GM19025 (cell line): ENCODE measurements at regions not wholly inside any gene's neighbourhood (a gene's known extent, or its start where the extent isn't known, plus 50 kb on each side); places are given as distances from the start of the nearest gene placed in this dataset.

Source experiments
- ATAC-seq: cut with Tn5 transposase; IDR thresholded peaks from one replicate; pipeline ENCODE4 v1.9.1; 2021; ENCODE audit warnings: mild to moderate bottlenecking, low read depth, moderate library complexity; ENCODE audit not compliant: unreplicated experiment

DNA sequence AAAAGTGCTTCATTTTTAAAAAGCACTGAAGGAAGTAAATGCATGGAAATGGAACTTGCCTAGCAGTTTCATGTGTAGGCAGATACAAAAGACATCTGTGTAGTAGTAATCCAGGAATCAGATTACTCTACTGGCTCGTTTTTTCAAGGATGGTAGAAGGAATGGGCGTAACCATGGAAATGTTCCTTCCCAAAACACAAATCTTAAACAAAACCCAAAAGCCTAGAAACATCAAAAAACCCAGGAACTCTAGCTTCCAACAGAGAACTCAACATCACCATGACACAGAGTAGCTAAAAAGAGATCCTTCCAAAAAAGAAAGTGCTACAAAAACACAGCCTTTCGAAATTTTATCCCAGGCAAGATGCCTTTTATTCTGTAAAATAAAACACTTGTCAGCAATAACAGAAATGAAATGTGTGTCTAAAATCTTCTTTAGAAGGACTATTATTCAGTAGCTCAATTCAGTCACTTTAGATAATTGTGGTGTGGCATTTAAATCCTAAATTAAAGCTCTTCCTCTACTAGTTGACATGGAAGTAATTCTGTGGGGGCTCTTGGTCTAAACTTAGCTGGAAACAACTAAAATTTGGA lies 81.7 kb downstream of the FAM217A start:
- no peak for ATAC-seq

DNA sequence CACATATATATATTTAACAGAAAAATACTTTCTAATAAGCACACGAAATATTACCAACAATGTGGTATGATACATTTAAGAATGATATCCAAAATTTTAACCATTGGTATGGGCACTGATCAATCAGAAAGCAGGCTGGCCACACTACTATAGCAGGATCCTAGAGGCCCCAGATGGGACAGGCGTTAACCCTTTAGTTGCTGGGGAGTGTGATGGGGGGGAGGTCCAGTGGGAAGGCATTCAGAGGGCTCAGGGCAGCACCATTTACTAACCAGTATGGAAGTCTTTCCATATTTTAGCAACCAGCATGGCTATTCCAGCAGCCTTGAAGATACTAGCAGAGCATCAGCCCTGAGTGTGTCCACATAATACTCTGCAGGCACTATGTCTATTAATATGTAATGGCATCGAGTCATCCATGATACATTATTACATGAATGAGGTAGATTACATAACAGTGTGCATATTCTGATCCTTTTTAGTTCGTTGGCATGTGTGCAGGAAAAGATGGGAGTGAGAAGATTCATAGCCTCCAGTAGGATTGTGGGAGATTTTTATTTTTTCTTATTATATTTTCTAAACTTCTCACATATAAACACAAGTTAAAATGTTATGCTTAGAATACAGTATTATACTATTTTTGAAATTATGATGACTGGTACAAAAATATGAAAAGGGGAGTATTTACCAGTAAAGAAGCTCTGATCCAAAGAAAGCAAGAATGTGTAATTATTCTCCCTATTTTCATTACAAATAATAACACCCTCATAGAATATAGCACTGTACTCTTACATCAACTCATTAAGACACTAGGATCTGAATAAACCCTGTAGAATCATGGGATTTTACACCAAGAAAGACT lies 78.9 kb downstream of the FAM217A start:
- ATAC-seq = no peak

DNA sequence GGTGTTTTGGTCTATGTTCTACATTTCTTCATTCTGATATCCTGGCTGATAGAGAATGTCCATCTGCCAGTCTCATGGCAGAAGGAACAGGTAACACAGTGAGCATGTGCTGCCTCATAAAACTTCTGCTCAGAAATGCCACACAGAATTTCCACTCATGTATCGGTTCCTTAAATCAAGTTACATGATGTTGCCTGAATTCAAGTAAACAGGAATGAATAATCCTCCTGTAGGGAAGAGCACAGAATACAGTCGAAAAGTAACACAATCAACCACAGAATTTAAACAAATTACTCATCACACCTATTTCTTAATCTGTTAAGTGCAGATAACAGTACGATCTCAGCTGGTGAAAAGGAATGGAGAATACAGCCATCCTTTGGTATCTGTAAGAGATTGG lies 74.7 kb downstream of the FAM217A start:
- no peak for ATAC-seq

DNA sequence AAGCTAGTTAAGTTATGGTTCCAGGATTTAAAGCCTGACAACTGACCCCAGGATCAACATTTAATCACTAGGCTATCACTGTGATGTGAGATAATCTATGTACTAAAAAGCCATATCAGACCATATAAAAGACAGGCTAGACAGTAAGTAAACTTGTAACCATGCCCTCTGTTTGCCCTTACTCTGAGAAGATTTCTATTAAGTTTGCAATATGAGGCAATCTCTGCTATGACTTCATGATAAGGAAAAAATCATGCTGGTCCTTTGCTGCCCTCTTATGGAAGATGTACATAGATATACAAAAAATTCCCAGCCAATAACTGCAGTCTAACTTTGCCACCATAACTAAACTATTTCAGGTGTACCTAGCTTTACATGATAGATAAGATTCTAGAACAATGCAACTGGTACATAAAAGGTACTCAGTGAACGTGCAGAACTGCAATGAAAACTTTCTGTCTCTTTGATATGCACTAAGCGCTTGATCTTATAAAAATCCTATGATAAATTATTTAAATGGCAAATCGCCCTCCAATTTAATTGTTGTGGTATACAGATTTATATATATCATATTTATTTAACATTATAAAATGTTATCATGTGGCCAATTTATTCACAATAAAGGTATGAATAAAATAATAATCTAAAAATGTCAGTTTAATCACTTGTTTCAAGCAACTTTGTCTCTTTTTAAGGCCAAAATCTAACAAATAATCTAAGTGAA lies 70.5 kb downstream of the FAM217A start:
- no peak for ATAC-seq

DNA sequence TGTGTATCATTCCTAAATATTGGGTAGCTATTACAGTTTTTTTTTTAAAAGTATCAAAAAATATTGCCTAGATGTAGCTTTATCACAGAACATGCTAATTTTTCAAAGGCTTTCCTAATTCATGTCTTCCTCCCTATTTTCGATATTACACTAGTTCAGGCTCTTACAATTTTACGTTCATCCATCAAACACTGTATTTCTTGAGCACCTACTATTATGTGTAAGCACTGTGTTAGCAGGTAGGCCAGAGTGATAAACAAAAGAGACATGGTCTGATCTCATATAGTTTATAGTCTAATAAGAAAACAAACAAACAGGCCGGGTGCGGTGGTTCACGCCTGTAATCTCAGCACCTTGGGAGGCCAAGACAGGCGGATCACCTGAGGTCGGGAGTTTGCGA lies 69.5 kb downstream of the FAM217A start:
- ATAC-seq = no peak

DNA sequence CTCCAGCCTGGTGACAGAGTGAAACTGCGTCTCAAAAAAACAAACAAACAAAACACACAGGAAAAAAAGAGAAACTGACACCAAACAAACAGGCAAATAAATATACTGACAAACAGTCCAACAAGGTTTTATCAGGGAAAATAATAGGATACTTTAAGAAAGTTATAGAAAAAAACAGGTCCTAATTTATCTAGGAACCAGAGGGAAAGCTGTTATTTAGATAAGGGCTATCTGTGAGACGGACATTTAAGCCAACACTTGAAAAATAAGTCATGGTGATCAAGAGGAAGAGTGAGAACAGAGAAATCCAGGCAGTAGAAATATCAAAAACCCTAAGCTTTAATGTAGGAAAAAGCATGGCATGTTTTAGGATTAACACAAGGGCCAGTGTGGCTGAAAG lies 68.9 kb downstream of the FAM217A start:
- no peak for ATAC-seq

DNA sequence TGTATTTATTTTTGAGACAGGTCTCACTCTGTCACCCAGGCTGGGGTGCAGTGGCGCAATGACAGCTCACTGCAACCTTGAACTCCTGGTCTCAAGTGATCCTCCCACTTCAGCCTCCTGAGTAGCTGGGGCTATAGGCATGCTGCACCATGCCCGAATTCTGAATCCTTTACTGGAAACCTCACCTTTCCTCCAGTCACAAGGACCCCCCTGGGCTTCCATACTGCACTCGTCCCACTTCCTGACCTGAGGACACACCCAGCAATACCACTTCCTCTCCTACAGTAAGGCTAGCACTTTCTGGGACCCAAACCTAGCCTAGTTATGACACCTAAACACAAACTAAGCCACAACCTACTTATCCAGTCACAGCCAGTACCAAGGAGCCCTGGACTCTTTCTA lies 68.2 kb downstream of the FAM217A start:
- no peak for ATAC-seq

DNA sequence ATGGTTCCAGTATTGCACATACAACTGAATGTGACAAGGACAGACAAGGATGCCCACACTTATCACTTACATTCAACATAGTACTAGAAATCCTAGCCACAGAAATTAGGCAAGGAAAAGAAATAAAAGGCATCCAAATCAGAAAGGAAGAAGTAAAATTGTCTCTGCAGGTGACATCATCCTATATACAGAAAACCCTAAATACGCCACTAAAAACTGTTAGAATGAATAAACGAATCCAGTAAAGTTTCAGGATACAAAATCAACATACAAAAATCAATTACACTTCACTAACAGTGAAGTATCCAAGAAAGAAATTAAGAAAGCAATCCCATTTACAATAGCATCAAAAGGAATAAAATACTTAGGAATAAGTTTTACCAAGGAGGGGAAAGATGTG lies 66.1 kb downstream of the FAM217A start:
- no peak for ATAC-seq

DNA sequence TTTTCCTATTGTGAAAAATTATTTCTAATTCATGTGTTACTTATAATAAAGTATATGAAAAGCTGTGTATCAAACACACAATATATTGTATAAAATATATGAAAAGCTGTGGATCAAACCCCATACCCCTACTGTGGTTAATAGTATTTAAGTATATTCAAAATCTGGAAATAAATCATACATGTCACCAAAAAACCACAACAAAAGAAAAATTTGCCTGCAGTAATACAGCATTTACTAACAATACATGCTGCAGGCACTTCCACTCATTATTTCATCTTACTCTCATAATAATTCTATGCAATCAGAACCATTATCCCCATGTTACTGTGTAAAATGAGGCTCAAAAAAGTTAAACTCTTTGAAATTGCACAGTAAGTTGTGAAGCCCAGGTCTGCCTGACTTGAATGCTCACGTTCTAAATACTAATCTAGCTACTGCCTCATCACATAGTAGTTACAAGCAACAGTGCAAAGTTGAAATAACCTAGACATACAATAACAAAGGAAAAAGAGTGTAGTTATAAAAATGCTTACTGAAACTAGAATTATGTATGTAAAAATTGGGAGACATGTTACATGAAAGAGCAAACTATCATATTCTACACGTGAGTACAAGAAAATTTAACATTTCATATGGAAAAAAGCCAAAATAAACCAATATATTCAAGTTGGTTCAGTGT lies 61.7 kb downstream of the FAM217A start:
- ATAC-seq = no peak

DNA sequence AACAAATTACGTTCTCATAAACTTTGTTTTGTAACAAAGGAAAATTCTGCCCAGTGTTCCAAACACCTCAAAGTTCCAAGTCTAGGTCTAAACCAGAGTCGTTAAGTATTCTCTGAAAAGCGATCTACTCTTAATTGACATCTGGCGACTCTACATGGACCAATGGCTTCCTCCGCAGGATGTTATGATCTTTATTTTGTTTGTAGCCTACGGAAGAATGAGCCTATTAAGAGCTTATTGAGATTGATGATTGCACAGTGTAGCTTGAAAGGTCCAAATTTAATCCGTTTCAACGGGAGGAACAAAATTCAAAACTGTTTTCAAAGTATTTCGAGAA lies 61.1 kb downstream of the FAM217A start:
- ATAC-seq = no peak

DNA sequence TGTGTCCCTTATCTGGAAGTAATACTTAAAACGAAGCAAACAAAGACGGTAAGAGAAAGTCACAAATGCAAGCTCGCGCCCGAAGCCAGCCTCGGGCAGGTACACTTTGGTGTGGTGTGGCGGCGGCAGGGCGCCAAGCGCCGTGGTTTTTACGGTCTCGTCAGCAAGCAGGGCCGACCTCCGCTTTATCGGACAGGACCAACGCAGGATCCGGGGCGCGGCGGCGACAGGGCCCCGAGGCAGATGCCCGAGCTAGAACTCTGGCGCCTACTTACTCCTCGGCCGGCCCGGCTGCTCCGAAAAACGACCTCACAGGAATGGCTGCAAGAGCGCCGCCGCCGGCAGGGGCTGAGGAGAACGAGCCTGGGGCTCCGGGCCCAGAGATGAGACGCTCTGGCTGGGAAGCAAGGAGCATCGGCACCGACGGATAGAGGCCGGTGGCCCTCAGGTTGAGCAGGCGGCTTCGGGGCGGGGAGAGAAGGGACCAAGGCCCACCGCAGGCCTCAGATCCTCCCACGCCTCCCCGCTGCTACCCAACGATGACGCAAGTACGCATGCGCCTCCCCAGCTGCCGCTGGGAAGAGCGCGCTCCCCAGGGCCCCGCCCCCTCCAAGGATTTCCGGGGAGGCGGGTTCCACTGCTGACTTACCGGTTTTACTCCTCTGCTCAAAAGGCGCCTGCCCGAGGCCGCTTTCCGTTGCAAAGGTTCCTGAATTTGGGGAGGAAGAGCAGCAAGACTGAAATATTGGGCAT lies 60.6 kb downstream of the FAM217A start:
- peak; percentile 71 for ATAC-seq
